Stimulated activated CD8-positive, alpha-beta memory T cell treated with anti-CD3 and anti-CD28 coated beads, Interleukin-2, amount 100 ng/mL, for 48 hours (primary cell): ENCODE measurements at regions not wholly inside any gene's neighbourhood (a gene's known extent, or its start where the extent isn't known, plus 50 kb on each side); places are given as distances from the start of the nearest gene placed in this dataset.

Experiments used
- DNase-seq, 2 donors: peaks; one replicate each; pipeline ENCODE4 v3.0.0-alpha.2; 2020; ENCODE audit warnings: low read depth in 2 of 2

DNA sequence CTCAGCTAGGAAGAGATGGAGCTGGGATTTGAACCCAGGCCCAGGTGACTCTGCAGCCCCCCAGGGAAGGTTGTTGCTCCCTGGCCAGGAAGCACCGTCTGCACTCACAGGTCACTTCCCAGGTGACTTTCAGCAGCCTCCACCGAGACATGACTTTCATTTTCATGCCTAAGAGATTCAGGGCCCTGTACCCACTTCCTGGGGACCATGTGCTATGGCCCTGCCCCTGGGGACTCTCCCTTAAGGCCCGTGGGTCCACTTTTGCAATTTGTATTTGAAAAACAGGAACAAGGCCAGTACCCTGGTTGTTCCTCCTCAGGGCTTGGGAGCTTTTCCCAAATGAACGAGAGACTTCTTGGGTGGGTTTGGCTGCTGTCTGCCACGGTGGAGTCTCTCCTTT is 191.0 kb downstream of the IRF8 start:
- no peak for DNase-seq

DNA sequence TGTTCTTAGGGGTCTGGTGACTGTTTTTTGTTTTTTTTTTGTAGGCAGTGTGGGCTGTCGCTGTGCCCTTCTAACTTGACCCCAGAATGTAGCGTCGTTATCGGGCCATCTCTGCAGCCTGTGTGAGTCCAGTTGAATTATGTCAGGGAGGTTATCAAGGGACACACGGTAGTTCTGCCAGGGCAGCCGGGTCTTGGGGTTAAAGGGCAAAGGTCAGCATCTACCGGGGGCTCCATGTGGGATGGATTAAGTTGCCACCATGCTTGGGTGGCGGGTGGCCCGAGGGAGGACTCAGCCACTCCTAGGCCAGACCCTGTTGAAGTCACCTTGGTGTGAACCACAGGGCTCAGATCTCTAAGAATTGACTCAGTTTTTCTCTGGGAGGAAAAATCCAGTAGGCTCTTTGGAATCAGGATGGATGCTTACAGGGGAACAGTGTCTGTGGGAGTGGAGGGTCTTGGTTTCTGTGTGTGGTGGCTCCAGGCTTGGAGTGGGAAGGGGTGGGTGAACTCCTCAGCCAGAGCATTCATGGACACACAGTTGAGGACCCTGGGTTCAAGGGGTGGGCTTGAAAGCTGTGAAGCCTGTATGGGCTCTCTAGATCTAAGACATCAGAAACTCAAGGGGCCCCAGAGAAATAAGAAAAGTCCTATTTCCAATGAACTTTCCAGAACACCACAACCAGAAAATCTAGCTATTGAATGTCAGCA is 191.7 kb downstream of the IRF8 start:
- DNase-seq: no peak

DNA sequence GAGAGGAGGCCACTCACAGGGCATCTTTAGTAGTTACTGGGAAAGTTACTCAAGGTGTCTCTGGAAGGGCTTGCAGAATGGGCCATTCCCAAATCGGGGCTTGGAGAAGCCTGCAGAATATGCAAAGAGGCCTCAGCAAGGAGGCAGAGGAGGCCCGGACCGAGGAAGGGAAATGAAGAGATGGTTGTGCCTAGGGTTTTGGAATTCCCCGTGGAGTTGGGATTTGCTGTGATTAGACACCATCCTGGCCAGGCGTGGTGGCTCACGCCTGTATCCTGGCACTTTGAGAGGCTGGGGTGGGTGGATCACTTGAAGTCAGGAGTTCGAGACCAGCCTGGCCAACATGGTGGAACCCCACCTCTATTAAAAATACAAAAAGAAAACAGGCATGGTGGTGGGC is 193.0 kb downstream of the IRF8 start:
- DNase-seq: no peak

DNA sequence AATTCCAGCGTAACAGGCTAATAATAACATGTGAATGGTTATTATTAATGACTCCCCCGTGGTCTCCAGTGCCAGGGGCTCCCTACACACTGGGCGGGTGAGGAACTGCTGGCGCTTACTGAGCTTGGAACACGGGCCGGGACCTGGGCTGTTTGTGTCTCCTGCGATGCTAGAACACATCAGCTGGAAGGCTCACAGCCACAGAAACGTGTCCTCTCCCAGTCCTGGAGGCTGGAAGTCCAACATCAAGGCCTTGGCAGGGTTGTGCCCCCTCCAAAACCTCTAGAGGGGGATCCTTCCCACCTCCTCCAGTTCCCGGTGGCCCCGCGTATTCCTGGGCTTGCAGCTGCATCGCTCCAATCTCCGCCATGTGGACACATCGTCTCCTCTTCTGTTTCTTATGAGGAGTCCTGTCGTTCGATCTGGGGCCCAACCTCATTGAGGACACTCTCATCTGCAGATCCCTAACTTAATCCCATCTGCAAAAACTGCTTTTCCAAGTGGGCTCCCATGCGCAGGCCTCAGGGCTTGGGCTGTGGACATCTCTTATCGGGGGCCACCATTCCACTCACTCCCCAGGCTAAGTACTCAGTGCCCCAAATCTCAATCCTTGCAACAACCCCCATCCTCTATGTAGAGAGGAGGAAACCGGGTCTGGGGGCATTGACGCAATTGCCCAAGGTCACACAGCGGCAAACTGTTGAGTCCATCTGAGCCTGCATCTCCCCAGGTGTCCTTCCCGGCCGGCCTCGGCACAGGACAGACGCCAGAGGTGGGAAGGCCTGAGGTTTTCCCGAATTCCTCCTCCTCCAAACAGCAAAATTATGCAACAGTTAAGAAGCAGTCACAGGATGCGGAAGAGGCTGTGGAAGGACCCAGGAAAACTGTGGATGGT is 193.9 kb downstream of the IRF8 start:
- DNase-seq: no peak

DNA sequence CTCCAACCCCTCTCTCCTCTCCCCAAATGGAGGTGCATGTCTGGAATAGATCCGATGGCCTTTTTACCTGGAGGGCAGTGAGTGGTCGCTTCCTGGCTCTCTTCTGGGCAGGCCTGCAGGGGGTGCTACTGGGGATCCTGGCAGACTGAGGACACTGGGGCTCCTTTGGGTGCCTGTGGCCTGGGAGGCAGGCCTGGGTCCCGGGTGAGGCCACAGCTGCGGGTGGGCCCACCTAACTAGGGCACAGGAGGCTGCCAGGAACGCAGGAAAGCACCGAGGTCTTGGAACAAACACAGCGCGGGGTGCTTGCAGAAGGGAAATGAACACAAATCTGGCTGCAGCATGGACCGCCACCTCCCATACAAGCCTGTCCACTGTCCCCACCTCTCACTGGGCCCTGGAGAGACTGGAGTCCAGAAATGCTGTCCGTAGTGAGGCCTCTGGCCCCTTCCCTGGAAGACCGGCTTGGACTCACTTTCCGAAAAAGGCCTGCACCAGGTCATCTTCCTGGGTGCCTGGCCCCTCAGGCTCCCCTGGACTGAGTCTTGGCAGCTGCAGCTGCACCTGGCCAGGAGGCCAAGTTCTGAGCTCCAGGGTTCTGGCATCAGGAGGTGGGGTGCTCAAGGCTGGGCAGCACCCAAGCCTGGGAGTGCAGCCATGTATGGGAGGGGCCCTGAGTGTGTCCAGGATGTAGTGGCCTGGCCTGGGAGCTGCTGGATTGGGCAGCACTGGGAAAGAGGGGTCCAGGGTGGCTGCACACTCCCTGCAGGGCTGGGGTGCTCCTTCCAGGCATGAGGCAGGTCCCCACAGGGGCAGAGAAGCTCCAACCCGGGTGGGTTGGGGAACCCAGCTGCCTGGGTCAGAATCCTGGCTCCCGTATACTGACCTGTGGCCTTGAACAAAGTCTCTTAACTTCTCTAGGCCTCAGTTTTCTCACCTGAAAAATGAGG is 195.1 kb downstream of the IRF8 start:
- DNase-seq: no peak

DNA sequence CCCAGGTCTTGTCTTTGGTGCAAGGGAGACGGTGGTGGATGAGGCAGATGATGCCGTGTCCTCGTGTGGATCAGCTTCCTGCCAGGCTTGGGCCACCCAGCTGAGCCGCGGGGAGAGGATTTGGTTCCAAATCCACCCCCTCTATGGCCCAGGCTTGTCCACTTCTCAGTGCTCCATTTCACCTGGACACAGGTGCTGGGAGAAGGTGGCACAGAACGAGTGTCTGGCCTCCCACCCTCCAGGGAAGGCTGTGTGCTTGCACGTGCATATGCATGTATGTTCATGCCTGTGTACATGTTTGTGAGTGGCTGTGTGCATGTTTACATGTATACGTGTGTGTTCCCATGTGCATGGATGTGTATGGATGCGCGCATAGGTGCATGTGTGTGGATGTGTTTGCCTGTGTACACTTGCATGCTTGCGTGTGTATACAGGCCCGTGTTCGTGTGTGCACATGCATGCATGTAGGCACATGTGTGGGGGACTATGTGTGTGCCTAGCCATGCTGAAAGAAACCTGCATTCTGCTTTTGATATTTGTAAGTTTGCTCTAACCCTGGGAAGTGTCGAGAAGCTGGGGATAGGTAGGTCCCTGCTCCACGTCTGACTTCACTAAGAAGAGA is 196.3 kb downstream of the IRF8 start:
- no peak for DNase-seq

DNA sequence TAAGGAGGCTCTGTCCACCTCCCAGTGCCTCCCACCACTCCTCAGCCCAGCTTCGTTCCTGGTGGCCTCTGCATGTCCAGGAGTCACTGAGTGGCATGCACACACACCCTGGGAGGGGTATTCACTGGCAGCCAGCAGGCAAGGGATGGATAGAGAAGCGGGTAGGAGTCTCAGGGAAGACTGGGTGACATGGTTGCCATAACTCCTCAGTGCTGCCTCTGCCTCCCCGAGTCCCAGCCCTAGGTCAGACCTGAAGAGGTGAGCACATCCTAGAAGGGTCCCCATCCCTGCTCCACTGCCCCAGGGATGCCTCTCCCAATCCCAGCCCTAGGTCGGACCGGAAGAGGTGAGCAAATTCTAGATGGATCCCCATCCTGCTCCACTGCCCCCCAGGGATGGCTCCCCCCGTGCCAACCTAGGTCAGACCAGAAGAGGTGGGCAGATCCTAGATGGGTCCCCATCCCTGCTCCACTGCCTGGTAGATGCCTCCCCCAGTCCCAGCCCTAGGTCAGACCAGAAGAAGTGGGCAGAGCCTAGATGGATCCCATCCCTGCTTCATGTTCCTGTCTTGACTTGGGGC is 197.0 kb downstream of the IRF8 start:
- DNase-seq: no peak

DNA sequence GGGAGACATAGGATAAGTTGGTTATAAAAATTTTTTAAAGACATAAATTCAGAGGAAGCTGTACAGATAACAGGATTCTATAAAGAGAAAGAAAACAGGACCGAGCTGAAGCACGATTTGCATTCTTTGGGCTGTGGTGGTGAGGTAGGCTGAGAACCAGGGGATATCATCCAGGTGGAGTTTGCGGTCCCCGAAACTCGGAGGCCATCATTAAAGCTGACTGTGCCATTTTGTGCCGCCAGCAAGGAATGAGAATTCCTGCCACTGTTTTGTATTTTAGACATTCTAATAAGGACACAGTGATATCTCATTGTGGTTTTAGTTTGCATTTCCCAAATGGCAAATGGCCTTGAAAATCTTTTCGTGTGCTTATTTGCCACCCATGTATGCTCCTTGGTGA is 197.9 kb downstream of the IRF8 start:
- DNase-seq: no peak

DNA sequence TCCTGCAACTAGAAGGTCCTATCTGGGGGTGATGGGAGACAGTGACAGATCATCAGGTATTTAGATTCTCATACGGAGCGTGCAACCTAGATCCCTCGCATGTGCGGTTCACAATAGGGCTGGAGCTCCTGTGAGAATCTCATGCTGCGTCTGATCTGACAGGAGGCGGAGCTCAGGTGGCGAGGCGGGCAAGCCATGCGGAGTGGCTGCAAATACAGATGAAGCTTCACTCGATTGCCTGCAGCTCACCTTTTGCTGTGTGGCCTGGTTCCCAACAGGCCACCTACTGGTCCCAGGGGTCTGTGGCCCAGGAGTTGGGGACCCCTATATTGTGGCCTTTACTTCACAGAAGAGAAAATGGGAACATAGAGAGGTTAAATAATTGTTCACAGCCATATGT is 200.4 kb downstream of the IRF8 start:
- DNase-seq: no peak

DNA sequence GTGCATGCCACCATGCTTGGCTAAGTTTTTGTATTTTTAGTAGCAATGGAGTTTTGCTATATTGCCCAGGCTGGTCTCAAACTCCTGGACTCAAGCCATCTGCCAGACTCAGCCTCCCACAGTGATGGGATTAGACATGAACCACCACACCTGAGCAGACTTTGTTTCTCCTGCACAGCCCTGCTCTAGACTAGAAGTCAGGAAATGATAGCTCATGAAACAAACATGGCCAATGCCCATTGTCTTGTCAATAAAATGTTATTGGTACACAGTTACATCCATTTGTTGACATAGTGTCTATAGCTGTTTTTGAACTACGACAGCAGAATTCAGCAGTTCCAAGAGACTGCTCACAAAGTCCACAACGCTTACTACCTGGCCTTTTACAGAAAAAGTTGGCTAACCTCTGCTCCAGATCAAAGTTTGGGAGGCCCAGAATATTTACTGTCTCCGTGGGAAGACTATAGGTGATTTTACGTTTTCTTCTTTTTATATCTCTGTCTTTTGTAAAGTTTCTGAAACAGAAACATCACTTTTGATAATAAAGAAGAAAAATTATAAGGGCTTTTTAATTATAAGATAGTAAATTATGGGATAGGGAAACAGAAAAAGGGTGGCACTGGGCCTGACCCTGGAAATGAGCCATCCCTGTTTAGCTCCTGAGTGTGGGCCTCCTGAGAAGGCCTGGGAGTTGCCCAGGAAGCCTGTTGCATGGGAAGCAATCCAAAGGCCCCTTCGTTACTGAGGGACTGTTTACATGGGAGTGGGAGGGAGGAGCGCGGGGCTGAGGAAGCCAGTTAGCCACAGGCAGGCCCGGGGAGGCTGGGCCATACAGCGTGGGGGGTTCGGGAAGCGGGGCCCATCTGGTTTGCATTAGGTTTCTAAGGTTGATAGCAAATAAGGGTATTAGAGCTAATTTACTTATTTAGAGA is 201.5 kb downstream of the IRF8 start:
- DNase-seq: no peak

DNA sequence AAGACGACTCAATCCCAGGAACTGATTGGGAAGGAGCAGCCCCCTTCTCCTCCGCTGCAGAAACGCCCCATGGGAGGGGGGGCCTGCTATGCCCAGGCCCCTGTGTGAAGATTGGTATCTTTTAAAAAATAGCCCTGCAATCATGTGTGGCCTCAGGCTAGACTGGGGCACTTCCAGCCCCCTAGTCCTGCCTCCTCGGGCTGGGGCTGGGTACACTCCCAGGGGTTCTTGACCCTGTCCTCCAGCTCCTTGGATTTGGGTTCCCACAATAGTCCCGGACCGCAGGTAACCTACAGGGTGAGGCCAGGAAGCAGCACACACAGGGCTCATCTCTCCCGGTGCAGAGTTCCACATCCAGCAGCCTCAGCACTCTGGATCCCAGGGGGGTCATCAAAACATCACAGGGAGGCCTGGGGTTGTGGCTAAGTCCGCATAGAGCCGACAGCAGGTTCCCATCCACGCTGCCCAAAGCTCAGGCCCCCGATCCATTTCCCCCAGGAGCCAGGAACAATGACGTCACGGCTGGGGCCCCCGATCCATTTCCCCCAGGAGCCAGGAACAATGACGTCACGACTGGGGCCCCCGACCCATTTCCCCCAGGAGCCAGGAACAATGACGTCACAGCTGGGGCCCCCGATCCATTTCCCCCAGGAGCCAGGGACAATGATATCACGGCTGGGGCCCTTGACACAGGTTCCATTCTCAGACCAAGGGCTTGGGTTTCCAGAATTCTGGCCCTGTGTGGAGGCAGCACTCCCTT is 202.4 kb downstream of the IRF8 start:
- DNase-seq: no peak

DNA sequence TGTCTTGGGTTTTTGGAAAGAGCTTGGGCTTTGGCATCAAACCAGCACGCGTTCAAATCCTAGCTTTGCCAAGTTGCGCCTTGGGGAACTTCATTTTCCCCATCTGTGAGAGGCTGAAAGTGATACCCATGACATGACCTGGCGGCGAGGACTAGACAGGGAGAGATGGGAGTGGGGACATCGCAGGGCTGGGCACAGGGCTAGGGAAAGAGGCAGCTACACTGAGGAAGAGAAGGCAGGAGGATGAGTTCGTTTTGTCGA is 202.9 kb downstream of the IRF8 start:
- no peak for DNase-seq

DNA sequence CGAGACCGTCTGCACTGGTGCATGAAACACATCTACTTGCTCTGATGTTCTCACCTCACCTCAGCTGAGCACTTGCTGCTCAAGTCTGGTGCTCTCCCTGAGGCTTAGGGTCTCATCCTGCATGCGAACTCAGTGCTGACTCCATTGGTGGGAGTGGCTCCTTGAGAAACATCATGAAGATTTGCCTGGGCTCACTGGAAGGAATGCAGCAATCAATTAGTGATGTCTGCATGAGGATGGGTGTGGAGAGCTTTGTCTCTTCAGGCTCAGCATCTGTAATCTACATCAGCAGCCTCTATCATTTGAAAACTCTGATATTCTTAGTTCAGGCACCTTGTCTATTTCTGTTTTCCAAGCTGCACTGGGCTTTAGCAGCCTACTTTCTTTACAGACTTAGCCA is 204.4 kb downstream of the IRF8 start:
- DNase-seq: no peak

DNA sequence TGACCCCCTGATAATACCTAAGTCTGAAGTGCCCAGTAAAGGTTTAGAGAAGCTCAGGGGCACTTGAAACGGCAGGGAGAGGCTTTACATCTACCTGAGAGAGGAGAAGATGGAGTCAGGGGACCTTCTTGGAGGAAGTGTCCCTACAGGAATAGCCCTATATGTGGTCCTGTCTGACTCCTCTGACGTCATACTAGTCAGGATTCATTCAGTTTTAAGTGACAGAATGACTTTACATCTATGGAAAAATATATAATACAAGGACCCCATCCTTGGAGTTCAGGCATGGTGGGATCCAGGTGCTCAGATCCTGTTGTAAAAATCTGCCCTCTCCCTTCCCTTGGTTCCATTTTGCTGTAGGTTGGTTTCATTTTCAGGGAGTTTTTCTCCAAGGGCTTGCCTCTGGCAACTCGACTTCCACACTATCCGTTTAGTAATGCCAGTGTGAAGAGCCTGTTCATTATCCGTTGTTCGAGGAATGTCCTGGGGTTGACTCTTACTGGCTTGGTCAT is 205.6 kb downstream of the IRF8 start:
- no peak for DNase-seq

DNA sequence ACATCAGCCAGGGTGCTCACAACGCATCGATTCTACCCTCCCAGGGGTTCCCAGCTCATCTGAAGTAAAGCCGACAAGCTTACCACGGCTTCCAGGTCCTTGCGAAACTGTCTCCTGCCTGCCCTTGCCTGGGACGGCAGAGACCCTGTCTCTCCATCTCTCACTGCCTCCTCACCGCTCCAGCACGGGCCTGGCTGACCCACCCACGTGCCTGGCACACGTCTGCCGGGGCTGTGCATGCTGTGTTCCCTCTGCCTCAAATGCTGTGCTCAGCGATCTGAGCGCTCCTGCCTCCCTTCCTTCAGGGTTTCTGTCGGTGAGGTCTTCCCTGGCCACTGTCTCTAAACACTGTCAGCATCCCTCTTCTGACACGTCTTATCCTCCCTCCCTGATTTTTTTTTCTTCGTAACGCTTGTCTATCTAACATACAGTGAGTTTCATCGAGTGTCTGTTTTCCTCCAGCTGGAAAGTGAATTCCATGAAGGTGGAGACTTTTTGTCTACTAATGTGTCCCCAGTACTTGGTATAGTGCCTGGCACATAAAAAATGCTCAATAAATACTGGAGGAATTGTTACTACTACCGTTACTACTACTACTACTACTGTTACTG is 208.4 kb downstream of the IRF8 start:
- DNase-seq: no peak

DNA sequence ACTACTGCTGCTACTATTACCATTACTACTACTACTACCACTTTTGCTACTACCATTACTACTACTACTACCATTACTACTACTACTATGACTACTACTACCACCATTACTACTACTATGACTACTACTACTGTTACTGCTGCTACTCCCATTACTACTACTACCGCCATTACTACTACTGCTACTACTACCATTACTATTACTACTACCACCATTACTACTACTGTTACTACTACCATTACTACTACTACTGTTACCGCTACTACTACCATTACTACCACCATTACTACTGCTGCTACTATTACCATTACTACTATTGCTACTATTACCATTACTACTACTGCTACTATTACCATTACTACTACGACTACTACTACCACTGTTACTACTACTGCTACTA is 209.1 kb downstream of the IRF8 start:
- no peak for DNase-seq

DNA sequence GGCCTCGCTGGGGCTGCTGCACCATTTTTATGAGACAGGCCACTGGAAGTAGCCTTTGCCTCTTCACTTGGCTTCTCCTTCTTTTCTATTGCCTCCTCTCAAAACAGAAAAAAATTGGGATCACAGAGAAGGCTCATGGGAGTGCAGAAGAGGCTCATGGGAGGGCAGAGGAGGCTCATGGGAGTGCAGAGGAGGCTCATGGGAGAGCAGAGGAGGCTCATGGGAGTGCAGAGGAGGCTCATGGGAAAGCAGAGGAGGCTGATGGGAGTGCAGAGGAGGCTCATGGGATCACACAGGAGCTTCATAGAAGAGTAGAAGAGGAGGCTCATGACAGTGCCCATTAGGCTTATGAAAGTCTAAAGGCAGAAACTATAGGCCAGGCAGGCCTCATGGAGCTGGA is 211.2 kb downstream of the IRF8 start:
- no peak for DNase-seq

DNA sequence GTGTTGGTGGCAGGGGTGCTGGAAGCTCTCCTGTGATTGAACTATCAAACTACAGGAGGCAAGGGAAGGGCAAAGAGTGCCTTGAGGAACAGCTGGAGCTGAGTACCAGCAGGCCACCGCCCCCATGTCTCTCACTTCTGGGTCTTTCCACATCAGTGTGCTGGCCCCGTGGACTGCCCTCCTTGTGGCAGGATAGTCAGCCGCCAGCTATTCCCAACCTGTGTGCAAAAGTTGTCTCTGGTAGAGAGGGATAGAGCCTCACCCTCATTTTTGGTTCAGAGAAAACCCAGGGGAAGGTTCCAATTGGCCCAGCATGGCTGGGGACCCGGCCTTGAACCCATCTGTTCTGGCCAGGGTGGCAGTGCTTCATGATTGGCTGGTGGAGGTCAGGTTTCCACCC is 211.8 kb downstream of the IRF8 start:
- no peak for DNase-seq

DNA sequence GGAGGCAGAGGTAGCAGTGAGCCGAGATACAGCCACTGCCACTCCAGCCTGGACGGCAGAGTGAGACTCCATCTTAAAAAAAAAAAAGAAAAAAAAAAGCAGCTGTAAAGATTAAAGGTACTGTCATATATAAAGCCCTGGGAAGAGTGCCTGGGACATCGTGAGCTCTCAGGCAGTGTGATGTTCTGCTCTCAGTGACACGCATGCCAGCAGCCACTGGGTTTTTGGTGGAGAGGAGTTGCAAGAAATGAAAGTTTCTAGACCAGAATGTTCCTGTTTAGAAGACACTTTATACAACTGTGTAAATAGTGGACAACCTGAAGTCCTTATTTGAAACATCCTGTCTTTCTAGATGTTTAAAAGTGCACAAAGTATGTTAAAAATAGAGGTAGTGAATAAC is 213.2 kb downstream of the IRF8 start:
- no peak for DNase-seq
